C4-2B (cell line): ENCODE measurements at regions not wholly inside any gene's neighbourhood (a gene's known extent, or its start where the extent isn't known, plus 50 kb on each side); places are given as distances from the start of the nearest gene placed in this dataset.
"Not testable (repeated sequence)": the region's sequence is repeated elsewhere in the genome, so short reads cannot be mapped to it uniquely, and the experiment has no call there.

Source experiments
- ZFX ChIP-seq: fragments of 450-650 bp; IDR thresholded peaks from 2 replicates; pipeline ENCODE4 v1.6.1; 2017
- TF ChIP-seq, protein P1 (sequence below): fragments of 450-650 bp; conservative IDR thresholded peaks from 2 replicates; pipeline ENCODE4 v1.5.1; 2017; ENCODE audit warnings: mild to moderate bottlenecking

DNA sequence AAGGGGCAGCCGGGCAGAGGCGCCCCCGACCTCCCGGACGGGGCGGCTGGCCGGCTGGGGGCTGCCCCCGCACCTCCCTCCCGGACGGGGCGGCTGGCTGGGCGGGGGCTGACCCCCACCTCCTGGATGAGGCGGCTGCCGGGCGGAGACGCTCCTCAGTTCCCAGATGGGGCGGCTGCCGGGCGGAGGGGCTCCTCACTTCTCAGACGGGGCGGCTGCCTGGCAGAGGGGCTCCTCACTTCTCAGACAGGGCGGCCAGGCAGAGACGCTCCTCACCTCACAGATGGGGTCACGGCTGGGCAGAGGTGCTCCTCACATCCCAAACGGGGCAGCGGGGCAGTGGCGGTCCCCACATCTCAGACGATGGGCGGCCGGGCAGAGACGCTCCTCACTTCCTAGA lies 73.9 kb upstream of the PLPPR5 start:
- TF ChIP-seq, protein P1, sequence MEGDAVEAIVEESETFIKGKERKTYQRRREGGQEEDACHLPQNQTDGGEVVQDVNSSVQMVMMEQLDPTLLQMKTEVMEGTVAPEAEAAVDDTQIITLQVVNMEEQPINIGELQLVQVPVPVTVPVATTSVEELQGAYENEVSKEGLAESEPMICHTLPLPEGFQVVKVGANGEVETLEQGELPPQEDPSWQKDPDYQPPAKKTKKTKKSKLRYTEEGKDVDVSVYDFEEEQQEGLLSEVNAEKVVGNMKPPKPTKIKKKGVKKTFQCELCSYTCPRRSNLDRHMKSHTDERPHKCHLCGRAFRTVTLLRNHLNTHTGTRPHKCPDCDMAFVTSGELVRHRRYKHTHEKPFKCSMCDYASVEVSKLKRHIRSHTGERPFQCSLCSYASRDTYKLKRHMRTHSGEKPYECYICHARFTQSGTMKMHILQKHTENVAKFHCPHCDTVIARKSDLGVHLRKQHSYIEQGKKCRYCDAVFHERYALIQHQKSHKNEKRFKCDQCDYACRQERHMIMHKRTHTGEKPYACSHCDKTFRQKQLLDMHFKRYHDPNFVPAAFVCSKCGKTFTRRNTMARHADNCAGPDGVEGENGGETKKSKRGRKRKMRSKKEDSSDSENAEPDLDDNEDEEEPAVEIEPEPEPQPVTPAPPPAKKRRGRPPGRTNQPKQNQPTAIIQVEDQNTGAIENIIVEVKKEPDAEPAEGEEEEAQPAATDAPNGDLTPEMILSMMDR = not testable (repeated sequence)
- TF ChIP-seq ZFX = not testable (repeated sequence)
